ENCODE measurements at regions not wholly inside any gene's neighbourhood (a gene's known extent, or its start where the extent isn't known, plus 50 kb on each side); places are given as distances from the start of the nearest gene placed in this dataset.

DNA sequence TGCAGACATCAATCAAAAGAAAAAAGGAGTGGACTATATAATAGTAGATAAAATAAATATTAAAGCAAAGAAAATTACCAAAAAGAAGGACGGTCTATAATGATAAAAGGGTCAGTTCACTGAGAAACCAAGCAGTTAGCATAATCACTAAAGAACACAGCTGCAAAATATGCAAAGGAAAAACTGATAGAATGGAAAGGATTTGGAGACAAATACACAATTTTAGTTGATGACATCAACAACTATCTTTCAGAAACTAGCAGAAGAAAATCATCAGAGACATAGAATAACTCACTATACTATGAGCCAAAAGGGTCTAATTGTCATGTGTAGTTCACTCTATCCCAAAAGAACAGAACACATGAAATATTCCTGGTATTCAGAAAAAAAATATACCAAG lies 316.4 kb upstream of the IGFBP3 start:
- Histone ChIP-seq H3K27me3 (no peaks in the 10 kb centered on the region), H3K4me3 (ENCODE audit: low read depth, low read length) (no peak overlapping the region), H3K4me1 (no peaks in the 10 kb centered on the region), H3K9me3 (no peaks in the 10 kb centered on the region), H3K36me3 (no peaks in the 10 kb centered on the region)
- TF ChIP-seq, protein P1, sequence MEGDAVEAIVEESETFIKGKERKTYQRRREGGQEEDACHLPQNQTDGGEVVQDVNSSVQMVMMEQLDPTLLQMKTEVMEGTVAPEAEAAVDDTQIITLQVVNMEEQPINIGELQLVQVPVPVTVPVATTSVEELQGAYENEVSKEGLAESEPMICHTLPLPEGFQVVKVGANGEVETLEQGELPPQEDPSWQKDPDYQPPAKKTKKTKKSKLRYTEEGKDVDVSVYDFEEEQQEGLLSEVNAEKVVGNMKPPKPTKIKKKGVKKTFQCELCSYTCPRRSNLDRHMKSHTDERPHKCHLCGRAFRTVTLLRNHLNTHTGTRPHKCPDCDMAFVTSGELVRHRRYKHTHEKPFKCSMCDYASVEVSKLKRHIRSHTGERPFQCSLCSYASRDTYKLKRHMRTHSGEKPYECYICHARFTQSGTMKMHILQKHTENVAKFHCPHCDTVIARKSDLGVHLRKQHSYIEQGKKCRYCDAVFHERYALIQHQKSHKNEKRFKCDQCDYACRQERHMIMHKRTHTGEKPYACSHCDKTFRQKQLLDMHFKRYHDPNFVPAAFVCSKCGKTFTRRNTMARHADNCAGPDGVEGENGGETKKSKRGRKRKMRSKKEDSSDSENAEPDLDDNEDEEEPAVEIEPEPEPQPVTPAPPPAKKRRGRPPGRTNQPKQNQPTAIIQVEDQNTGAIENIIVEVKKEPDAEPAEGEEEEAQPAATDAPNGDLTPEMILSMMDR (IDR thresholded peaks at IDR 0.05; ENCODE audit: low read depth, low read length) = no peak
- DNase-seq = no peak

DNA sequence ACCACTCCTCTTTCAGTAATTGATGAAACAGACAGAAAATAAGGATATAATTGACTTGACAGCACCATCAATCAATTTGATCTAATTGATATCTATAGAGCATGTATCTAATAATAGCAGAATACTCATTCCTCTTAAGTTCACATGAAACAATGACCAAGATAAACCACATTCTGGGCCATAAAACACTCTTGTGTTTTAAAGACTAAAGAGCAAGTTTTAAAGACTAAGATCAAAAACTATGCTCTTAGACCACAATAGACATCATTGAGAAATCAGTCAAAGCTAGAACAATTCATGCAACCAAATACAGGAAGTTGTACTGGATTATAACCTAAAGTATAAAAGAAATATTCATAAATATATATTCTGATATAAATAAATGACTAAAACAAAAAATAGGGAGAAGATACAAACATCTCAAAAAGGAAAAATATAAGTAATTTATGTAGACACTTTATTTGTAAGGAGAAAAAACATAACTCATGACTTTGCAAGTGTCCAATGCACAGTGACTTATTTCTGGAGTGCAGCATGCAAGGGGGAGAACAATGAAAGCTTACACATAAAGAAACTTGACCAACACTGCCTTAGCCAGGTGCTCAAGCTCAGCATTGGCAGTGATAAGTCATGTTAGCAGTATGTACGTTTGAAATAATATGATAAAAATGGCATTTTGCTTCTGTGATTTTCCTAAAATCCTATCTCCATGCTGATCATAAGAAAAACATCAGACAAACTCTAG lies 312.7 kb upstream of the IGFBP3 start:
- TF ChIP-seq, protein P1 (IDR thresholded peaks at IDR 0.05; ENCODE audit: low read depth, low read length) = no peak
- no peaks in the 10 kb centered on the region for H3K36me3 ChIP-seq
- no peaks in the 10 kb centered on the region for H3K4me1 ChIP-seq
- H3K27me3 ChIP-seq = no peaks in the 10 kb centered on the region
- H3K4me3 ChIP-seq (ENCODE audit: low read depth, low read length) = no peak overlapping the region
- H3K9me3 ChIP-seq = no peaks in the 10 kb centered on the region
- no peak for DNase-seq

DNA sequence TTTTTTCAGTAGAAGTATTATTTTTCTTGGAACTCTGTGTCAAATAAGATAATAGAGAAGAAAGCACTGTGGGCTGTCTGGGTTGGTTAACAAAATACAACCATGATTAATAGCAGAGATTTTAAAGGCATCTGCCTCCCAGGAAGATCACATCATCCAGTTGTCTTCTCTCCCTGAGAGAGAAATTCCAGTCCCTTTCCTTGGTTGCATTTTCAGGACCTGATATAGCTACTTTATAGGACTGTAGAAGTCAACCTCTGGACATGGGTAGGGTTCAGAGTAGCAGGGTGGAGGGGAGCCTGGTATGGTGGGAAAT lies 309.9 kb upstream of the IGFBP3 start:
- TF ChIP-seq, protein P1 (IDR thresholded peaks at IDR 0.05; ENCODE audit: low read depth, low read length) = no peak
- no peak overlapping the region for H3K4me3 ChIP-seq (ENCODE audit: low read depth, low read length)
- H3K36me3 ChIP-seq = no peaks in the 10 kb centered on the region
- DNase-seq = no peak
- H3K9me3 ChIP-seq = no peaks in the 10 kb centered on the region
- H3K27me3 ChIP-seq = no peaks in the 10 kb centered on the region
- H3K4me1 ChIP-seq = no peaks in the 10 kb centered on the region

DNA sequence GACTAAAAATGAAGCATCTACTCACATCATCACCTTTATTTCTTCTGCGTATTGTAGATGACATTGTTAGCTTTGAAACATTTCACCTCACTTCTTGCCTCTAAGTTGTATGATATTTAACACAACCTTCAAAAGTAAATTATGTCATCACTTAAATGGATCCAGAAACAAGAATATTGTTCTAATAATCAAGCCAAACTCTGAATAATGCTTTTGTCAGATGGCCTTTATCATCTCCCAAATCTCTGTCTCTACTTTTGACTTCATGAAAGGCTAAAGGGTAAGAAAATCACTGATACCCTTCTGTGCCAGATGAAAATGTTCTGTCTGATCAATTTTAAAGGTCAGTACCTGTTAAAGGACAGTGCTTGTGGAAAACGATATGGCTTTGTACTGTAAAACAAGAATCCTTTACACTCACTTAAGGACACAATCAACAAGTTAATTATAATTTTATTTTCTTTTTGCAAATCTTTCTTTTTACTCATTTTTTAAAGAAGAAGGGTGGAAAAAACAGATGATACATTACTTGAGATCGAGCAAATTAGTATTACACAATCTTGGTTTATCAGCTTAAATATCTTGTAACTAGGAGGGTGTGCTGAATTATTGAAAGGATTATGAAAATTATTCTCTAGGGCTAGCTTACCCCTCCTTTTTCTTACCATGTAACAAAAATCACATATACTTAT lies 309.4 kb upstream of the IGFBP3 start:
- TF ChIP-seq, protein P1 (IDR thresholded peaks at IDR 0.05; ENCODE audit: low read depth, low read length) = no peak
- Histone ChIP-seq H3K4me1 (no peaks in the 10 kb centered on the region), H3K27me3 (no peaks in the 10 kb centered on the region), H3K36me3 (no peaks in the 10 kb centered on the region), H3K9me3 (no peaks in the 10 kb centered on the region), H3K4me3 (ENCODE audit: low read depth, low read length) (no peak overlapping the region)
- no peak for DNase-seq

DNA sequence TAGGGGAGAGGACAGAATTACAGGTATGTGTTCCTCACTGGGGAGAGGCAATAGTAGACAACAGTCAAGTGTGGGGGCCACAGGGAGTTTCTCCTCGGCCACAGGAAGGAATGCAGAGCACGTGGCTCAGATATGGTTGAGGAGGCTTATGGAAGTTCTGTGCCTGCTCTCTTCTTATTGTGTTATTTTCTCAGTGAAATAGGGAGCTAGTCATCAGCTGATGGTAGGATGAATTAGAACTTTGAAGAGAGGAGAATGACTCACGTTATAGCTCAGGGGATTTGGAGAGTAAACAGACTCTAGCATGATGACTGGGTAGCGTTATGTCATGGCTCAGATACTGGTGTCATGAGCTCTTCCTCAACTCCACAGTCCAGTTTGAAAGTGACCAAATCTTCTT lies 308.3 kb upstream of the IGFBP3 start:
- Histone ChIP-seq H3K4me1 (no peaks in the 10 kb centered on the region), H3K9me3 (no peaks in the 10 kb centered on the region), H3K4me3 (ENCODE audit: low read depth, low read length) (no peak overlapping the region), H3K36me3 (no peaks in the 10 kb centered on the region), H3K27me3 (no peaks in the 10 kb centered on the region)
- no peak for DNase-seq
- TF ChIP-seq, protein P1 (IDR thresholded peaks at IDR 0.05; ENCODE audit: low read depth, low read length) = no peak

DNA sequence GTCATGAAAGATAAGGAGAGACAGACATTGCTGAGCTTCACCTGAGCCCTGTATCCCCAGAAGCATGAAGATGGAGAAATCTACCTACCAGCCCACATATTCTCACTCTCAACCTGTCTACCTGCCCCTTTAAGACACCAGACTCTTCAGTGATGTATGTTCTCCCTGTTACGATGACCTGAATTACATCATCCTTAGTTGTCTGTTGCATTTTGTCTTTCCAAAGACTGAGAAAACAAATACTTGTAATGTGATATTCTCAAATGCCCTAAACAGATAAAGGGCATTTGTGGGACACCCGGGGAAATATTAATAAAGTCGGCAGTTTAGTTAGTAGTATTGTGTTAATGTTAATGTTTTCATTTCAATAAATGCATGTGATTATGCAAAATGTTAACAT lies 305.8 kb upstream of the IGFBP3 start:
- Histone ChIP-seq H3K27me3 (no peaks in the 10 kb centered on the region), H3K9me3 (no peaks in the 10 kb centered on the region), H3K4me1 (no peaks in the 10 kb centered on the region), H3K36me3 (no peaks in the 10 kb centered on the region), H3K4me3 (ENCODE audit: low read depth, low read length) (no peak overlapping the region)
- TF ChIP-seq, protein P1 (IDR thresholded peaks at IDR 0.05; ENCODE audit: low read depth, low read length) = no peak
- DNase-seq = no peak

All from BE2C (cell line).